Neuronal stem cell (in vitro differentiated cells): ENCODE measurements at regions not wholly inside any gene's neighbourhood (a gene's known extent, or its start where the extent isn't known, plus 50 kb on each side); places are given as distances from the start of the nearest gene placed in this dataset.

ENCODE experiments used
- DNase-seq: peaks from one replicate; pipeline ENCODE4 v3.0.0-alpha.2; 2013; ENCODE audit warnings: low spot score
- H2AFZ ChIP-seq: one replicate; pipeline ENCODE4 v1.6.1; 2013; ENCODE audit warnings: mild to moderate bottlenecking, low read length, inconsistent platforms
- H2AK5ac ChIP-seq: 2 replicates; pipeline ENCODE4 v1.6.1; 2013; ENCODE audit warnings: low read depth, mild to moderate bottlenecking, inconsistent platforms, low read length, moderate library complexity, mixed read lengths
- H2BK120ac ChIP-seq: 2 replicates; pipeline ENCODE4 v1.6.1; 2013; ENCODE audit warnings: low read depth, mild to moderate bottlenecking, inconsistent platforms, low read length, moderate library complexity, mixed read lengths
- H2BK12ac ChIP-seq: one replicate; pipeline ENCODE4 v1.6.1; 2013; ENCODE audit warnings: low read length, inconsistent platforms
- H2BK15ac ChIP-seq: 2 replicates; pipeline ENCODE4 v1.6.1; 2013; ENCODE audit warnings: mild to moderate bottlenecking, low read length, inconsistent platforms, mixed read lengths
- H2BK5ac ChIP-seq: one replicate; pipeline ENCODE4 v1.6.1; 2013; ENCODE audit warnings: inconsistent platforms, mild to moderate bottlenecking, low read length, moderate library complexity
- H3K14ac ChIP-seq: one replicate; pipeline ENCODE4 v1.6.1; 2013; ENCODE audit warnings: low read length, inconsistent platforms
- H3K18ac ChIP-seq: 2 replicates; pipeline ENCODE4 v1.6.1; 2013; ENCODE audit warnings: low read length, inconsistent platforms
- H3K23ac ChIP-seq: 2 replicates; pipeline ENCODE4 v1.6.1; 2013; ENCODE audit warnings: low read depth, mild to moderate bottlenecking, mixed read lengths, low read length, inconsistent platforms; ENCODE audit not compliant: poor library complexity
- H3K27ac ChIP-seq: replicated peaks from 3 replicates; pipeline ENCODE4 v1.5.1; 2013; ENCODE audit warnings: low read length, inconsistent platforms
- H3K27me3 ChIP-seq, 3 experiments: 2 replicates each; pipeline ENCODE4 v1.6.1; 2013; ENCODE audit warnings: low read length in 3 of 3, mild to moderate bottlenecking in 2 of 3, inconsistent platforms in 1 of 3, low read depth in 1 of 3, mixed read lengths in 1 of 3, moderate library complexity in 1 of 3; ENCODE audit not compliant: control insufficient read depth in 3 of 3, insufficient read depth in 3 of 3
- H3K36me3 ChIP-seq, 2 donors: replicated peaks in 1 of 2; 2 replicates each; pipeline ENCODE4 v1.6.1; 2013; ENCODE audit warnings: low read length in 2 of 2; ENCODE audit not compliant: control insufficient read depth in 2 of 2, insufficient read depth in 2 of 2
- H3K4ac ChIP-seq: 2 replicates; pipeline ENCODE4 v1.6.1; 2013; ENCODE audit warnings: inconsistent platforms, mild to moderate bottlenecking, low read length, moderate library complexity
- H3K4me1 ChIP-seq, 2 donors: 1 replicate in 1 of 2; 2 replicates in 1 of 2; pipeline ENCODE4 v1.6.1; 2013; ENCODE audit warnings: low read length in 2 of 2, low read depth in 1 of 2; ENCODE audit not compliant: control insufficient read depth in 2 of 2, insufficient read depth in 1 of 2
- H3K4me2 ChIP-seq: one replicate; pipeline ENCODE4 v1.6.1; 2013; ENCODE audit warnings: mild to moderate bottlenecking, low read length, inconsistent platforms; ENCODE audit not compliant: insufficient read depth, poor library complexity, severe bottlenecking
- H3K4me3 ChIP-seq, 2 donors: 2 replicates each; pipeline ENCODE4 v1.5.1; 2013; ENCODE audit warnings: low read length in 2 of 2, mild to moderate bottlenecking in 2 of 2, inconsistent platforms in 1 of 2, moderate library complexity in 1 of 2
- H3K79me1 ChIP-seq: one replicate; pipeline ENCODE4 v1.6.1; 2013; ENCODE audit warnings: low read depth, mild to moderate bottlenecking, inconsistent platforms, low read length, moderate library complexity
- H3K9ac ChIP-seq: one replicate; pipeline ENCODE4 v1.6.1; 2013; ENCODE audit warnings: mild to moderate bottlenecking, low read depth, low read length, inconsistent platforms; ENCODE audit not compliant: poor library complexity
- H3K9me3 ChIP-seq, 2 donors: replicated peaks in 1 of 2; 2 replicates each; pipeline versions ENCODE3 to v1.6.1; 2013; ENCODE audit warnings: low read length in 2 of 2, mild to moderate bottlenecking in 2 of 2, inconsistent platforms in 1 of 2, low read depth in 1 of 2, mixed read lengths in 1 of 2, moderate library complexity in 1 of 2; ENCODE audit not compliant: control insufficient read depth in 2 of 2, insufficient read depth in 1 of 2
- H4K8ac ChIP-seq: one replicate; pipeline ENCODE4 v1.6.1; 2013; ENCODE audit warnings: low read depth, mild to moderate bottlenecking, inconsistent platforms, low read length, moderate library complexity
- H4K91ac ChIP-seq: one replicate; pipeline ENCODE4 v1.6.1; 2013; ENCODE audit warnings: low read length, low read depth, mild to moderate bottlenecking, inconsistent platforms; ENCODE audit not compliant: poor library complexity
- WGBS, 2 donors: extraction: QIAGEN DNeasy Blood & Tissue Kit; methylation state at CpG; one replicate each; pipeline ENCODE4 v1.1.7; 2013; ENCODE audit warnings: missing lambda C conversion rate in 2 of 2, mixed read lengths in 1 of 2; ENCODE audit not compliant: insufficient read length in 2 of 2, insufficient replicate concordance in 1 of 2; ENCODE audit errors: extremely low coverage in 2 of 2; 5-methylcytosine and 5-hydroxymethylcytosine counted together

DNA sequence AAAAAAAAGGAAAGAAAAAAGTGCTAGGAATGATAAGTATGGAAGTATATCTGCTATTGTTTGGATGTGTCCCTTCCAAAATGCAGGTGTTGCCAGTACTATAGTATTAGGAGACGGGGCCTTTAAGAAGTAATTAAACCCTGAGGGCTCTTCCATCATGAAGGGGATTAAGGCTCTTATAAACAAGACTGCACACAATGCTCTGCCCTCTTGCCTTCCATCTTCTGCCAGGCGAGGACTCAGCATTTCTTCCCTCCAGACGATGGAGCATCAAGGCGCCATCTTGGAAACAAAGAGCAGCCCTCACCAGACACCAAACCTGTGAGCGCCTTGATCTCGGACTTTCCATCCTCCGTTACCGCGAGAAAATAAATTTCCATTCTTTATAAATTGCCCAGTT lies 120.1 kb upstream of the GPM6A start:
- H2AK5ac ChIP-seq = no peak overlapping the region
- H3K23ac ChIP-seq = no peak overlapping the region
- no peaks in the 10 kb centered on the region for H3K36me3 ChIP-seq
- no peak overlapping the region for H2AFZ ChIP-seq
- no peak overlapping the region for H2BK5ac ChIP-seq
- H3K14ac ChIP-seq = no peak overlapping the region
- H3K9me3 ChIP-seq = no peaks in the 10 kb centered on the region
- H2BK120ac ChIP-seq = no peak overlapping the region
- no peak overlapping the region for H4K91ac ChIP-seq
- peaks cover 0 to 2% (median 0%) of the 10 kb centered on the region in 3 experiments for H3K27me3 ChIP-seq
- H2BK12ac ChIP-seq = no peak overlapping the region
- no peak overlapping the region for H3K4me2 ChIP-seq
- H4K8ac ChIP-seq = no peak overlapping the region
- no peak for DNase-seq
- H3K27ac ChIP-seq = no peak overlapping the region
- no peaks in the 10 kb centered on the region for H3K4me1 ChIP-seq
- WGBS, 2 donors = no CpG with 5 or more reads among the region's 9 CpGs
- H2BK15ac ChIP-seq = no peak overlapping the region
- no peak overlapping the region for H3K4ac ChIP-seq
- no peak overlapping the region for H3K18ac ChIP-seq
- no peak overlapping the region for H3K9ac ChIP-seq
- H3K79me1 ChIP-seq = no peaks in the 10 kb centered on the region
- H3K4me3 ChIP-seq = no peak overlapping the region

DNA sequence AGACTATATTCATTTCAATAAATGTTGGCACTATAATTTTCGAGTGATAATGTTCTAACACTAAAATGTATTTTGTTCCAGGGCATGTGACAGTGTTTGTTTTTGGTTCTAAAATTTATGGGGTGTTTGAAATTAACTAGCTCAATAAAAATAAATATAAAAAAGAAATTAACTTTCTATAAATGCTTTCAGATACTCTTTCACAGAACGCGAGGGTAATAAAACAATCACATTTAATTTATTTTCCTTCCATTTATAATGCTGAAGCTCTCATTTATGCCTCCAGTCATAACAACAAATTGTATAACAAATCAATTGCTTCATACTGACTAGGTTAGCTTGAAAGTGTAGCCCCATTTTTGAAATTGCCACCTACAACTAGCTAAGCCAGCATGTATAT lies 122.4 kb upstream of the GPM6A start:
- Histone ChIP-seq H2BK5ac (no peak overlapping the region), H3K14ac (no peak overlapping the region), H3K4ac (no peak overlapping the region), H4K8ac (no peak overlapping the region), H2BK12ac (no peak overlapping the region), H3K27me3 (peaks cover 0 to 2% (median 0%) of the 10 kb centered on the region in 3 experiments), H2BK120ac (no peak overlapping the region), H4K91ac (no peak overlapping the region), H3K18ac (no peak overlapping the region), H2AFZ (no peak overlapping the region), H3K9me3 (no peaks in the 10 kb centered on the region), H2BK15ac (no peak overlapping the region), H3K79me1 (no peaks in the 10 kb centered on the region), H3K4me1 (no peaks in the 10 kb centered on the region), H3K23ac (no peak overlapping the region), H3K27ac (no peak overlapping the region), H3K4me2 (no peak overlapping the region), H3K9ac (no peak overlapping the region), H3K4me3 (no peak overlapping the region), H2AK5ac (no peak overlapping the region), H3K36me3 (no peaks in the 10 kb centered on the region)
- no peak for DNase-seq
- no CpG with 5 or more reads among the region's 3 CpGs for WGBS, 2 donors

DNA sequence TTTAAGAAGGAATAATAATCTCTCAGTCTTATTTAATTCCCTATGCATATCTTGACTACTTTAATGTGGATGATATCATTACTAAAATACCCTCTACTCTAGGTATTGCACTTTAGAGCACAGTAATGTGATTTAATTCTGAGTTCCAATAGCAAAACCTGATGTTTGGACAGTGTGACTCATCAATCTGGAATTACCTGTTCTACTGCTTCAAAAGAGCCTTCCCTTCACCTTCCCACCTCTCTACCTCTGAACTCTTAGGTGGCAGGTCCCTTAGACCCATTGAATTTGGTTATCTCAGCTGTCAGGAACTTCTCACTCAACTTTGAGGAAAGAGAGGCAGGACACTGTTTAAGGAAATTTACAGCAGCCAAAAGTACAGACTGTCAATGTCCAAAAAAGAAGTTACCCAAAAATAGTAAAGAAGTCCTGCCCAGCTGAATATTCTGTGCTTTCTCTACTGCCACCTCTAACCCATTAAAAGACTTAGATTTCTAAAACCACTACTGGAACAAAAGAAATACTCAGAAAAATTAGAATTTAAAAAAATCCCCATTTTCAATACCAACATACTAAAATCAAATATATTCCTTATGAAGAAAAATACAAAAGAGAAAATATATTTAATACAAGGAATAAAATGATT lies 123.1 kb upstream of the GPM6A start:
- no peak overlapping the region for H3K27ac ChIP-seq
- H4K8ac ChIP-seq = no peak overlapping the region
- H2BK120ac ChIP-seq = no peak overlapping the region
- no peak overlapping the region for H2BK5ac ChIP-seq
- H2AFZ ChIP-seq = no peak overlapping the region
- no peak overlapping the region for H3K18ac ChIP-seq
- no peak for DNase-seq
- H3K36me3 ChIP-seq = no peaks in the 10 kb centered on the region
- no peak overlapping the region for H3K23ac ChIP-seq
- no peak overlapping the region for H3K14ac ChIP-seq
- no peak overlapping the region for H3K4me2 ChIP-seq
- H3K27me3 ChIP-seq = peaks cover 0 to 2% (median 0%) of the 10 kb centered on the region in 3 experiments
- H4K91ac ChIP-seq = no peak overlapping the region
- no peaks in the 10 kb centered on the region for H3K79me1 ChIP-seq
- H3K4ac ChIP-seq = no peak overlapping the region
- no peaks in the 10 kb centered on the region for H3K9me3 ChIP-seq
- H2AK5ac ChIP-seq = no peak overlapping the region
- H3K4me3 ChIP-seq = no peak overlapping the region
- no peaks in the 10 kb centered on the region for H3K4me1 ChIP-seq
- no peak overlapping the region for H2BK15ac ChIP-seq
- H3K9ac ChIP-seq = no peak overlapping the region
- no peak overlapping the region for H2BK12ac ChIP-seq

DNA sequence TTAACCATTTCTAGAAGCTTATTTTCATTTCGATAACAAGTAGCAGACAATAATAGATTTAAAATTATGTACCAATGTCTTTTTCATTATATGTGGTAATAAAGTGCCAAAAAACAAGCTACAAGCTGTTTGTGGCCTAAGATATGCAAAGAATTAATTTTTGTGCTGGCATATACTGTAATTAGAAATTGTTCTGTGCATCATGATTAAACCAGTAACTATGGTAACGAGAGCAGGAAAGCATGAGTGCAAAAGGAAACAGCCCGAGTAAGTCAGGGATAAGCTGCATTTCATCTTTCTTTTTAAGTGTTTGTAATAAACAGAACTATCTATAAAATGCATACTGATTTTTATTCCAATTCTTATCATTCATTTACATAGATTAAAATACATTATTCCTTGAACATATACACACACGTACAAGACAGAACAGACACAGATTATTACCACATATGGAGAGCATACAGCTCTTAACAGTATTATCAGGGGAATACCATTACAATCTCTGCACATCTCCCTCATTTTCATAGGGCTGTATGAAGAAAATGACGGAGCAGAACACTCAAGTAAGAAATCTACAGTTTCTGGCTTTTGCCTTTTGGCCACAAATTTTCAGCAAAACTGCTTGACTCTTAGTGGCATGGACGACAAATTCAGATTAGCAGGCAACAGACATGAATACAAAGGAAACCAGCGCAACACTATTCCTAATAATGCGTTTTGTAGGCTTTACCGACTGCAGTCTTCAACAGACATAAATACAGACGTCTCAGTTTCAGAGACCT lies 121.3 kb upstream of the WDR17 start:
- Histone ChIP-seq H3K4me2 (no peak overlapping the region), H2BK12ac (no peak overlapping the region), H3K27me3 (no peaks in the 10 kb centered on the region), H3K36me3 (no peaks in the 10 kb centered on the region), H3K18ac (no peak overlapping the region), H3K14ac (no peak overlapping the region), H3K4me1 (no peaks in the 10 kb centered on the region), H2AK5ac (no peak overlapping the region), H3K79me1 (no peaks in the 10 kb centered on the region), H2BK5ac (no peak overlapping the region), H3K4ac (no peak overlapping the region), H3K23ac (no peak overlapping the region), H2BK15ac (no peak overlapping the region), H4K91ac (no peak overlapping the region), H3K4me3 (no peak overlapping the region), H4K8ac (no peak overlapping the region), H2BK120ac (no peak overlapping the region), H3K9ac (no peak overlapping the region), H2AFZ (no peak overlapping the region), H3K27ac (no peak overlapping the region), H3K9me3 (peaks cover 0 to 2% of the 10 kb centered on the region in 2 donors)
- WGBS, 2 donors = no CpG with 5 or more reads among the region's 10 CpGs
- no peak for DNase-seq
